NCI-H146 treated with DMSO at 0.1 percent for 48 hours (cell line): ENCODE measurements at regions not wholly inside any gene's neighbourhood (a gene's known extent, or its start where the extent isn't known, plus 50 kb on each side); places are given as distances from the start of the nearest gene placed in this dataset.
"Not testable (repeated sequence)": the region's sequence is repeated elsewhere in the genome, so short reads cannot be mapped to it uniquely, and the experiment has no call there.

Experiments
- DNase-seq: peaks from one replicate; lab custom pipeline; 2025; ENCODE audit not compliant: unreplicated experiment; lab: John Stamatoyannopoulos, UW

DNA sequence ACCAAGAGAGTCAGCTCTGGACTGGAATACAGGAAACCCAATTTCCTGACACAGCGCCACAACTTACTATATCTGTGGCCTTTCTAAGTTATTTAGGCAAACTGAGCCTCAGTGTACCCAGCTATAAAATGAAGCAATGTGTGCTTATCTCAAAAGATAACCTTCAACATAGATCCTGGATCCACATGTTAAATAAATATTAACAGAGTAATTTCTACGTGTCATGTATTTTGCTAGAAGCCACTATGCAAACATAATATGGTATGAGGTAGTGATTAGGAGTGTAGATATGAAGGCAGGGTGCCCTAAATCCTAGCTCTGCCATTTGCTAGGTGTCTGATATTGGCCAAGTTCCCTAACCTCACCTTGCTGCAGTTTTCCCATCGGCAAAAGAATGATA, 527.0 kb downstream of the RAB28 start:
- no peak for DNase-seq

DNA sequence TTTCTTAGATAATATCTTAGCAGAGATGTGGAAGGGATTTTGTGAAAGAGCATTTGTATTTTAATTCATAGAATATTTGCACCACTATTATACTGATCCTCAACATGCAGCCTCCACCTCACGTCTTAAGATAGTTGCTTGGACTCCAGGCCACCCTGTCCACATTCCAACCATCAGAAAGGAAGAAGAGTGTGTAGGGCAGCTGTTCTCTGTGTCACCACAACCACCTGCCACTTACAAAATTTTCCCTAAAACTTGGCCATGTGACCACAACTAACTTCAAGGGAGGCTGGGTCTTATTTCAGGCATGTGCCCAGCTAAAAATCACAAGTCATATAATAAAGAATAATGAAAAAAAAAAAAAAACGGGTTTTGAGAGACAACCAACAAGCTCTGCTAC, 528.1 kb downstream of the RAB28 start:
- no peak for DNase-seq

DNA sequence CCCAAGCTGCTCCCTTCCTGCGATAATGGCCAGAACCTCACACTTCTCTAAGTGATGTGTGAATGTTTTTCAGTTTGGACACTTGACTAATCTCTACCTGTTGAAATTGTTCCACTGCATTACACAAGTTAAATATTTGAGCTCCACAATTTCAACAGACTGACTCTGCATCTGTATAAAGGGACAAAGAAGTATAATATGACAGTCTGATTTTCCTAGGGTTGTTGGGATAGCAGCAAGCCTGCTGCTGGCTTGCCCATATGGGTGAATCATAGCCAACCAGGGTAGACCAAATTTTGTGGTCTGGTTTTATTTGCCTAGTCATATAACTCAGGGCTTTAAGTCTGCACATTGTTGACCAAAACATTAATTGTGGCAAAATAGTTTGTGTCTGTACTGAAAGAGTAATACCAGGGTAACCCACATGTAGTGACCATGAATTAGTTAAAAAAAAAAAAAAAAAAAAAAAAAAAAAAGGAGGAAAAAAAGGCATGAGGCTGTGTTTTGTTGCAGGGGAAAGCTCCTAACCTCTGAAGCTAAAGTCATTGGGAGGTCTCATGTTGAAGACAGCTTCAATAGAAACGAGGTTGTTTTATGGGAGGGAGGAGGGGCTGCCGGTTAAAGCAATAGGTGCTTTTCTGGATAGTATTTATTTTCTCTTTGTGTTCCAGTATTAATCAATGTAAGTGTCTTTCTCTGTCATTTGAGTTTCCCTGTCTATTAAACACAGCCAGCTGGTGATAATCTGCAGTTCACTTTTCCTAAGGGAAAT, 534.2 kb downstream of the RAB28 start:
- DNase-seq: no peak

DNA sequence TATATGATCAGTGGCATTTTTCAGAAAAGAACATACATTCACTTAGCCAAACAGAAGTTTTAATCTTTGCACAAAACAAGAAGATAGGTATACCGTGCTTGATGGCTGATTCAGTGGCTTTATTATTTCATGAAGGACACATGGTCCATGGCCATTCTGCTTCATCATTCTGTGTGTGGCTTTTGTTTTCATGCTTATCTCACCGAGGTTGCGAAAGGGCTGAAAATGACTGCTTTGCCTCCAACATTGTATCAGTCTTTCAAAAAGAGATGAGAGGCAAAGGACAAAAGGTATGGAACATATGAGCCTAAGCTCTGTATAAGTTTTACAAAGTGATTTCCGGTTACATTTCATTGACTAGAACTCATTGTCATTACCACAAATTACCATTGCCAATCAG, 541.1 kb downstream of the RAB28 start:
- DNase-seq: no peak

DNA sequence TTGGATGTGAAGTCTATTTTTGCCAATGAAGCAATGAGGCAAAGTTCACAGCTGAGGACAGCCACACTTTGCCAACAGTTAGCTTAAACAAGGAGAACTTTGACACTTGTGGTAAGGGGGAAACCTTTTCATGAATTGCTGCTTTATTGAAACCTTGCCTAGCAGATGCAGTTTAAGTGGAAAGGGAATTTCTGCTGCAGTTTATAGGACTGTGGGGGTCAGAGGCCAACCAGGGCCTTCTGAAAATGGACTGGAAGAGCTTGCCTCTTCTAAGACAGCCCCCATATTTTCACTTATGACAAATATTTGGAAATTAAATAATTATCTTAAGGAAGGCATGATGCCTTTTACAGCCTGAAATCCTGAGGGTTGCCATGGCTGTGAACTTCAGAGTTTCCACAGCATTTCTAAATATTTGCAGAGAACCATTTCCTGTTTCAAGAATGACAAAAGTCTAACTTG, 550.3 kb downstream of the RAB28 start:
- no peak for DNase-seq

DNA sequence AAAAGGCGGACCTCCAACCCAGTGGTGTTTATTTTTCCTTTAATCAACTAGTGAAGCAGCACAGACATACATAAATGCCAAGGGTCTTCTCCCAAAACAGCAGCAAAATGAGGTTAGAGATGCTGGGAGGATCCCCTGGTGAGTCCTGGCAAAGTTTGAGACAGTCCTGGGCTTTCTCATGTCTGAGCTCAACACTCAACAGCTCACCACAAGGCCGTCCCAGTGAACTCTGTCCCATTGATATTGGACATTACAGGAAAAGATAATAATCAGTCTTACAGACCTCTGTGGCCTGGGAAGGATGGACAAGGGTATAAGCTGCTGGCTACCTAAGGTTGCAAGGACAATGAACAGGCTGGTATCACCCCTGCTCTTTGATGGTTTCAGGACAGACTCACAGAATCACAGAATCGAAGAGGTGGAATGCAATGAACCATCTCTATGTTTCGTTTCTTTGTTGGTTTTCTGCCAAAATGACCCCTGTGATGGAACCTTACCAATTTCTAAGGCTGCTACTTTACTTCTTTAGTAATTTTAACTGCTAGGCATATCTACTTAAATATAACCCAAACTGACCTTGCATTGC, 551.8 kb downstream of the RAB28 start:
- no peak for DNase-seq

DNA sequence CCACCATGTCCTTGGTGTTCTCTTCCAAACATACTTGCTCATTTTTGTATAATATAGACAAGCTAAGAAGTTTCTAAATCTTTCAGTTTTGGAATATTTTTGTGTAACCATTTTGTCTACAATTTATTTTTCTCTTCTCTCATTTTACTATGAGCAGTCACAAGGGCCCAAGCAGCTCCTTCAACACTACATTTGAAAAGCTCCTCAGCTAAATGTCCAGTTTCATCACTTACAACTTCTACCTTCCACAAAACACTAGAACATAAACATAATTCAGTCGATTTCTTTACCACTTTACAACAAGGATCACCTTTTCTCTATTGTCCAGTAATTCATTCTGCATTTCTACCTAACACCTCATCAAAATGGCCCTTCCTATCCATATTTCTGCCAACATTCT, 554.4 kb downstream of the RAB28 start:
- DNase-seq: no peak

DNA sequence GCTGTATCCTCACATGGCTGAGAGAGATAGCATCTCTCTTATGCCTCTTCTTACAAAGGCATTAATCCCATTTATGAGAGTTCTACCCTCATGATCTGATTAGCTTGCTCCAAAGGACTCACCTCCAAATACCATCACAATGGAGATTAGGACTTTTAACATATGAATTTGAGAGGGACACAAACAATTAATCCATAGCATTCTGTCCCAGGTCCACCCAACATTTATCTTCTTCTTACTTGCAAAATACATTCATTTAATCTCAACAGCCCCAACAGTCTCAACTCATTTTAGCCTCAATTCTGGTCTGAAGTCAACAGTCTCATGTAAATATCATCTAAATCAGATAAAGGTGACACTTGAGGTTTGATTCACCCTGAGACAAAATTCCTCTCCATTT, 555.4 kb downstream of the RAB28 start:
- no peak for DNase-seq

DNA sequence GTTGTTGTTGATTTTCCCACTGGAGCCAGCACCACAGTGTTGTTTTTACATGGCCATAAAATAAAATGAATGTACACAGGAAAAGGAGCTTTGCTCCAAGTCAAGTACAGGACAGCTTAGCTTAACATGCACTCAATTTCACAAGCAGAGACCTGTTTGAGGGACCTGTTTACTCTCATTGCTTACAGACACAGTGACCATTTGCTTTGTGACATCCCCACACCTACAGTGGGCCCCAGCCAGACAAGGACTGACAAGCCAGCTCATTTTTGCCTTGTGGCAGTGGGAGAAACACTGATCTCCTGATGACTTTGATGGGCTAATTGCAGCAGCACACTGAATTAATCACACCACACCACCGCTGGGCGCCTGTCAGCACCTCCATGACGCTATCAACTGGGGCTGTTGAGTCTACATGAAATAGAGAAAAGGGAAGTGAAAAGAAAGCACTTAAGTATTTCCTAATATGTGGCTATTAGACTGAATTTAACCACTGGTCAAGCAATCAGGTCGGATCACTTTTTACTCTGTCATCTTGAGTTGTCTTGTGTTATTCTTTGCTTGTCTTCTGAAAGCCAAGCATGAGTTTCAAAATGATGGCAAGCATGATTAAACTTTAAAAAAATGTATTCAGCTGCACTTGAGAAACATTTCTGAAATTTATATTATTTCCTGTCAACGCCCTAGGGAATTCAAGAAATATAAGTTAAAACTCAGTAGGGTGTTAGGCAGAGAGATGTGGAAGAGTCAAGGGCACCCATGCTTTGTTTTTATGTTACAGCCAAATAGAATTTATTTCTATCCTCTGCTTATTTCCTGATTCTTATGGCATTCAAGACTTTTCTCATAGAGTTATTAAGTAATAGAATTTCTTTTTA, 557.7 kb downstream of the RAB28 start:
- no peak for DNase-seq

DNA sequence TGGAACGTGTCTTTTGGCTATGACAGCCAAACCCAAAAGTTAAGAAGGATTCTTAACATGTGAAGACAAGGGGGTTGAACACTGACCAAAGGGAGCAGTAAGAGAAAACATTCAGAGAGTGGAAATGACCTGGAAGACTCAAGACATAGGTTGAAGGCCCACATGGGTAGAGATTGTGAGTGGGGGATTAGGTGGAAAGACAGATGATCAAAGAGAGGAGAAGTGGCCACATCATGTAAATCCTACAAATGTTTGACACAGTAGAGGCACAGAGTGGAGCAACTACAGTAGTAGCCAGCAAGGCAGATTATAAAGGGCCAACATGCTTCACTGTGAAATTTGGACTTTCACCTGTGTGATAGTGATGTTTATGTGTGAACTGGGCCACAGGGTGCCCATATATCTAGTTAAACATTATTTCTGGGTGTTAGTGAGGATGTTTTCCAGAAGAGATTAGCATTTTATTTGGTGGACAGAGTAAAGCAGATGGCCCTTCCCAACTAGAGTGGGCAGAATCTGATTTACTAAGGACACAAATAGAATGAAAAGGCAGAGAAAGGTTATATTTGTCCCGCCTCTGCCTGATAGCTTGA, 559.3 kb downstream of the RAB28 start:
- DNase-seq: no peak

DNA sequence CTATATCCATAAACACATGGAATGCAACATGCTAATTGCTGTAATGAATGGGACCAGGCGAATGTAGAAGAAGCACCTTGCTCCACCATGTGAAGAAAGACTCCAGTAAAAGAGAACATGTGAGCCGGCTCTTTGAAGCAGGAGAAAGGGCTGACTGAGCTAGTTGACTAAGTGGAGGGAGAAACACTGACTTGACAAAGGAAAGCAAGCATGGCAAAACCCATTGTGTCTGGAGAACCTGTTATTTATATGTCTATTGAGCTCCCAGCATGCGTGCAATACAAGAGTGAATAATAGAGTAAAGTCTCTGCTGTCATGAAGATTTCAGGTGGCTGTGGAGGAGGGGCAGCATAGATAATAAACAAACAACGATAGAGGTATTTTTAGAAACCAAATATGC, 559.9 kb downstream of the RAB28 start:
- no peak for DNase-seq

DNA sequence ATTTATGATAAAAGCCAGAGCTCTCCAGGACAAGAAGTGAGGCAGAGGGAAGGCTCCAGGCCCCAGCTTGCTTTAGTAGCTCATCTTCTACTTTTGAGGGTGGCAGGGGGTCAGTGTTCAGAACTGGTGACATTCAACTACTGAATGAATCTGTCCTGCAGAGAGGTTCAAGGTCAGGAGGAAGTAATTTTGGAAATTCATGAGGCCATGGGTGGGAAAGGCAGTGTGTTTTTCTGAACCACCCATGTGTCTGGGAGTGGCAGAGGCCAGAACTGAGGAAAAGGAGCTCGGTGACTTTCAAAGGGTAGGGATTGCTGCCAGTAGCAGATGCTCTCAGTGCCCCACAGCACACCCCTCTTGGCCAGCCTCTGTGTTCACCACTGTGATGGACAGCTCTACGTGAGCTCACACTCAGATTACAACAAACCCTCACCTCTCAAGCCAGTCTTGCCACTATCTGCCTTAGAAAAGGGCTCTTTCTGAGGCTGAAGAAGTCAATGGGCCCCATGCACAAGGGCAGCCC, 571.2 kb downstream of the RAB28 start:
- DNase-seq: no peak

DNA sequence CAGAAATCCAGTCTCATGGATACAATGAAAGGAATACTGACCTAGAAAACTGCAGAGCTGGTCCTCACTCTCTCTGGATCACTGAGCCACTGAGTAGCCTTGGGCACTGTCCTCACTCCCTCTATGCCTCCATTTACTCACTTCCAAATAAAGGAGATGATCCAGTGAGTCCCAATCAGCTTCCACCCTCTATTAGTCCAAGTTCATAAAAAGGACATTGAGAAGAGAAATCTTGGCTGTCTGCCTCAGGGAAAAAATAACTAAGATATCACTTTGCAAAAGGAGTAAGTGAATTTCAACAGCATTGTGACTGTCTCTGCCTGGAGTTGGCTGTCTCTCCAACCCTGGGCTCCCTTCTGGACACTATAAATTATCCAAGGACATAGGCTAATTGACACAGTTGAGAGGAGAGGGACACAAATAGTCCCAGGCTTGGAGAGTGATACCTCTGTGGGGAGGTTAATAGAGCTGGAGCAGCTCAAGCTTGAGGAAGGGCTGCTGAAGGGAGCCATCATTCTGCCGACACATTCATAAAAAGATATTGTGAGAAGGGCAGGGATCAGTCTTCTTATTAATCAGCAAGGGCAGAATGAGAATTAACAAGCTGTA, 572.3 kb downstream of the RAB28 start:
- no peak for DNase-seq

DNA sequence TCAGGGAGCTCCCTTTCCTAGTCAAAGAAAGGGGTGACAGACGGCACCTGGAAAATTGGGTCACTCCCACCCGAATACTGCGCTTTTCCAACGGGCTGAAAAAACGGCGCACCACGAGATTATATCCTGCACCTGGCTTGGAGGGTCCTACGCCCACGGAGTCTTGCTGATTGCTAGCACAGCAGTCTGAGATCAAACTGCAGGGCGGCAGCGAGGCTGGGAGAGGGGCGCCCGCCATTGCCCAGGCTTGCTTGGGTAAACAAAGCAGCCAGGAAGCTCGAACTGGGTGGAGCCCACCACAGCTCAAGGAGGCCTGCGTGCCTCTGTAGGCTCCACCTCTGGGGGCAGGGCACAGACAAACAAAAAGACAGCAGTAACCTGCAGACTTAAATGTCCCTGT, 580.5 kb downstream of the RAB28 start:
- not testable (repeated sequence) for DNase-seq

DNA sequence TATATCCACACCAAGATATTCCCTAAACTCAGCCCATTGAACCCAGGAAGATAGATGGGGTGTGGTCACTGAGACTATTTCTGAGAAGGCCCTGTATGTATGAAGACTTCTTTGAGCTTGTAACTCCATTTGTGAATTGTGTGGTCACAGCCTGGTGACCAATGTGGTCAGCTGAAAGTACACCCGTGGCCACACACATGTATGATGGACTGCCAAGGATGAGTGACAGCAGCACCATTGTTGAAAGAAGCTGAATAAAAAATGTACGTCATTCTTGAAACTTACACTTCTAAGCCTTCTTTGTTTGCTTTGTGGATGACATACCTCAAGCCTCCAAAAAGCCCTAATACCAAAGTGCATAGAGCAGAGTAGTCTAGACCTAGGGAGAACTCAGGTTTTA, 581.4 kb downstream of the RAB28 start:
- DNase-seq: no peak

DNA sequence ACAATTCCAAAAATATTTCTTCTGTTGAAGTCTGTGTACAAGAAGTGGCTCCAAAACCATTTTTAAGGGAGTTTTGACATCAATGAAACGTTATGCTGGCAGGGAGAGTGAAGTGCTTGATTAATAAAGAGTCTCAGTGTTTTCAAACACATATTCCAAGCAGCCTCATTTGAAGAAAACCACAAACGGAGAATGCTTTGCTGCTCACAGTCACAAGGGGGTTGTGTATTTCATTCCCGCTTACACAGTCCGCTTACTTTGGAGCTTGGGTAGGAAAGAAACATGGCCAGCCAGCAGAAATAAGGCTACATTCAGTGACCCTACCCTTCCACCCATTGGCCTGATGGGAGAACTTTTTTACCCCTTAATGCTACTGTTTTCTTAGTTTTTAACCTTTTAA, 586.2 kb downstream of the RAB28 start:
- DNase-seq: no peak

DNA sequence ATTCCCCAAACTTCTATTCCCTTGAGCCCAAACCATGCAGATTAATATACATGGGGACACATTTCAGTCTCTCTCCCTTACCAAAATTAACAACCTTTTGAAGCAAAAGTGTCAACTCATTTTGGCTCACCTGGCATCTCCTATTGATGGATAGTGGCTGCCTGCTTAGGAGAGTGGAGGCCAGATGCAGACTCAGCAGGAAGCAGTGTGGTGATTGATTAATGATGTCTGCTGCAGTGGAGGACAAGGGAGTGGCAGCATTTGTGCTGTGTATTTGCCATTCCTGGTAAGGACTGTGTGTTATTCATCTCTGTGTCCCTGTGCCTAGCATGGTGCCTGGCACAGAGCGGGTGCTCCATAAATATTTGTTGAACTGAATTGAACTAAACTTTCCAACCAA, 590.1 kb downstream of the RAB28 start:
- DNase-seq: no peak

DNA sequence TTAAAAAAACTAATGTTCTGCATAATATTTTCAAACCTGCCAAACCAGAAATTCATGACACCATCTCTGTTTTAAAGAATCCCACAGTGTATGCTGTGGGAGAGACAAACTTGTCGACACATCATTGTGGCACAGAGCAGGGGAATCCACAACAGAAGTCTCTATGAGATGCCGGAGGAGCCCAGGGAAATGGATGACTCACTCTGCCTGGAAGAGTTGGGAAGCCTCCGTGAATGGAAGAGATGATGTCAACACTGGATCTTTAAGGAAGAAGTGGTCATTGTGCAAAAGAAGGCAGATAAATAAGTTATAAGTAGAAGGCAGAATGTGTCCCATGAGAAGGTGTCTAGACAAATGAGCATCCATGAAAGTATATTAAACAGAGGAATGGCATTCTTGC, 595.1 kb downstream of the RAB28 start:
- DNase-seq: no peak

DNA sequence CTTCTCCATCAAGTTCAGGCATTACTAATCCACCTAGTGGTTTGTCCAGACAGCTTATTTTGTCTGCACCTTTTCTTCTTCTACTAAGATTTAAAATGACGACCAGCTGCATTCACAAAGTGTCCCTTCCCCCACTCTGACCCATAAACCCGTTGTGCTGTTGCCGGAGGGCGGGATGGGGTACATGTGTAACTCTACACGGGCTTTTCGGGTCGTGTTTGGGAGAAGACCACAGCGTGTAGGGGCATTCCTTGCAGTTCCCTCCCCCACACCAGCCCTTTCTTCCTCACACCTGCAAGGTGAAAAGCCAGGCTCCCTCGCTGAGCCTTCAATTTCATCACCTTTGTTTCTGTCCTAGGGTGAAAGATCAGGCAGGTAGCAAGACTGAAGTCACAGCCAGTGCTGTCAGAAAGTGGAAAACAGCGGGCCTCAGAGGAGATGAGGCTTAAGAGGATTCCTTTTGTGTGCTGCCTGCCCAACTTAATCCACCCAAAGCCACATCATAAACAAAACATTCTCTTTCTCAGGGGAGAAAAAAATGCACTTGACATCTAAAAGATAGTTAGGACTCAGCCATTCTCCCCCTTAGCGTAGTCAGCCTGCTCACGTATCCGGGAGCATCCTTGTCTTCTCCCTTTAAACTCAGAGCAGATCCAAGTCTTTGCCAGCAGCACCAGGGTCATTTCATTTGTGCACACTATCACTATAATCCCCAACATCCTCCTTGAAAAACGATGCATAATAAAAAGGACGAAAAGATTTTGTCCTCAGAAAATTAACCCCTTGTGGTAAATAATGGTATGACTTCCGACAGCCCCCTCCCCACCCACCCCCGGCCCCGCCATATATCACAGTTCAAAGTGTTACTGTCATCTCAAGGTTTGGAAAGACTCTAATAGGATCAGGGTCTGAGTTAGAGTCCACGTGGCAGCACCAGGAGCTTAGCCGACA, 599.0 kb downstream of the RAB28 start:
- DNase-seq: no peak
